MM.1S (cell line): ENCODE measurements at regions not wholly inside any gene's neighbourhood (a gene's known extent, or its start where the extent isn't known, plus 50 kb on each side); places are given as distances from the start of the nearest gene placed in this dataset.

ENCODE experiments used
- DNase-seq: peaks from one replicate; pipeline ENCODE4 v3.0.0-alpha.2; 2015
- H2AFZ ChIP-seq: fragments of 300-600 bp; sonication (generic); 2 replicates; pipeline ENCODE4 v1.6.0; 2016; ENCODE audit warnings: antibody characterized with exemption, low read length
- H3F3A ChIP-seq: fragments of 300-600 bp; sonication (generic); 2 replicates; pipeline ENCODE4 v1.6.1; 2016; ENCODE audit warnings: mild to moderate bottlenecking, antibody characterized with exemption, low read length, moderate library complexity, mixed read lengths; ENCODE audit not compliant: insufficient read depth
- H3K27ac ChIP-seq: fragments of 300-600 bp; sonication (generic); 2 replicates; pipeline ENCODE4 v1.5.1; 2016; ENCODE audit warnings: mild to moderate bottlenecking, low read length
- H3K27me3 ChIP-seq: fragments of 300-600 bp; sonication (generic); replicated peaks from 2 replicates; pipeline ENCODE4 v1.6.0; 2016; ENCODE audit warnings: low read length; ENCODE audit not compliant: insufficient read depth
- H3K36me3 ChIP-seq: fragments of 300-600 bp; sonication (generic); replicated peaks from 2 replicates; pipeline ENCODE4 v1.6.1; 2016; ENCODE audit warnings: mild to moderate bottlenecking, low read length, mixed read lengths; ENCODE audit not compliant: insufficient read depth
- H3K4me1 ChIP-seq: fragments of 300-600 bp; sonication (generic); 2 replicates; pipeline ENCODE4 v1.6.1; 2016; ENCODE audit warnings: low read length, mixed read lengths
- H3K4me2 ChIP-seq: fragments of 300-600 bp; sonication (generic); 2 replicates; pipeline ENCODE4 v1.6.0; 2016; ENCODE audit warnings: low read depth, low read length
- H3K4me3 ChIP-seq: fragments of 300-600 bp; sonication (generic); 2 replicates; pipeline ENCODE4 v1.5.1; 2016; ENCODE audit warnings: low read length, mixed read lengths
- H3K79me2 ChIP-seq: fragments of 300-600 bp; sonication (generic); 2 replicates; pipeline ENCODE4 v1.6.1; 2016; ENCODE audit warnings: mixed run types, low read length, mixed read lengths
- H3K9ac ChIP-seq: fragments of 300-600 bp; sonication (generic); 2 replicates; pipeline ENCODE4 v1.6.1; 2016; ENCODE audit warnings: low read length, mixed read lengths
- H3K9me2 ChIP-seq: fragments of 300-600 bp; sonication (generic); replicated peaks from 2 replicates; pipeline ENCODE4 v1.6.1; 2016; ENCODE audit warnings: mild to moderate bottlenecking, low read length, mixed read lengths; ENCODE audit not compliant: insufficient read depth
- H3K9me3 ChIP-seq: fragments of 300-600 bp; sonication (generic); replicated peaks from 2 replicates; pipeline ENCODE4 v1.6.1; 2016; ENCODE audit warnings: mild to moderate bottlenecking, low read length, mixed read lengths; ENCODE audit not compliant: insufficient read depth
- H4K20me1 ChIP-seq: fragments of 300-600 bp; sonication (generic); 2 replicates; pipeline ENCODE4 v1.6.1; 2016; ENCODE audit warnings: mild to moderate bottlenecking, low read length, moderate library complexity, mixed read lengths; ENCODE audit not compliant: insufficient read depth
- CTCF ChIP-seq: fragments of 300-600 bp; sonication (generic); IDR thresholded peaks from 2 replicates; pipeline ENCODE4 v1.5.1; 2016; ENCODE audit warnings: antibody characterized with exemption, low read length, mixed read lengths
- EZH2 ChIP-seq: fragments of 300-600 bp; sonication (generic); optimal IDR thresholded peaks from 2 replicates; pipeline ENCODE3; 2017; ENCODE audit warnings: low read depth, mild to moderate bottlenecking, antibody characterized with exemption, low read length, mixed read lengths
- EZH2phosphoT487 ChIP-seq: fragments of 300-600 bp; sonication (generic); IDR thresholded peaks from 2 replicates; pipeline ENCODE4 v1.6.1; 2018; ENCODE audit warnings: antibody characterized with exemption, low read length

GRCh38 chr18:49658823-49659404 is 97.1 kb downstream of the LIPG start:
- Histone ChIP-seq H3K4me2 (no peak overlapping the region), H3K27me3 (no peaks in the 10 kb centered on the region), H3K9ac (no peak overlapping the region), H3K79me2 (no peaks in the 10 kb centered on the region), H2AFZ (no peak overlapping the region), H3F3A (no peaks in the 10 kb centered on the region), H3K36me3 (no peaks in the 10 kb centered on the region), H3K27ac (no peak overlapping the region), H3K9me3 (no peaks in the 10 kb centered on the region), H4K20me1 (no peaks in the 10 kb centered on the region), H3K4me1 (no peaks in the 10 kb centered on the region), H3K9me2 (no peaks in the 10 kb centered on the region), H3K4me3 (no peak overlapping the region)
- TF ChIP-seq EZH2 (no peak), CTCF (no peak), EZH2phosphoT487 (no peak)
- DNase-seq = no peak

- Histone ChIP-seq H4K20me1 (no peaks in the 10 kb centered on the region), H3K9ac (no peak overlapping the region), H3K27me3 (no peaks in the 10 kb centered on the region), H3K9me3 (no peaks in the 10 kb centered on the region), H3K9me2 (no peaks in the 10 kb centered on the region), H2AFZ (no peak overlapping the region), H3K79me2 (no peaks in the 10 kb centered on the region), H3K4me3 (no peak overlapping the region), H3F3A (no peaks in the 10 kb centered on the region), H3K4me2 (no peak overlapping the region), H3K27ac (no peak overlapping the region), H3K36me3 (no peaks in the 10 kb centered on the region), H3K4me1 (no peaks in the 10 kb centered on the region)
- no peak for TF ChIP-seq EZH2phosphoT487
- TF ChIP-seq CTCF = no peak
- TF ChIP-seq EZH2 = no peak
- DNase-seq = no peak
These were observed 94.3 kb downstream of the LIPG start for GRCh38 chr18:49656073-49656692.

GRCh38 chr18:49655266-49656072 is 93.6 kb downstream of the LIPG start:
- Histone ChIP-seq H3F3A (no peaks in the 10 kb centered on the region), H3K27ac (no peak overlapping the region), H3K79me2 (no peaks in the 10 kb centered on the region), H3K27me3 (no peaks in the 10 kb centered on the region), H4K20me1 (no peaks in the 10 kb centered on the region), H3K4me1 (no peaks in the 10 kb centered on the region), H3K9me3 (no peaks in the 10 kb centered on the region), H3K4me2 (no peak overlapping the region), H2AFZ (no peak overlapping the region), H3K9me2 (no peaks in the 10 kb centered on the region), H3K4me3 (no peak overlapping the region), H3K9ac (no peak overlapping the region), H3K36me3 (no peaks in the 10 kb centered on the region)
- TF ChIP-seq CTCF (no peak), EZH2 (no peak), EZH2phosphoT487 (no peak)
- no peak for DNase-seq
